ENCODE measurements at regions not wholly inside any gene's neighbourhood (a gene's known extent, or its start where the extent isn't known, plus 50 kb on each side); places are given as distances from the start of the nearest gene placed in this dataset.

GRCh38 chr11:39177678-39178077, 2281.8 kb downstream of the LRRC4C start:
- no TSS peak for BruUV-seq (replicated peaks)
- Histone ChIP-seq H3K79me2 (ENCODE audit: insufficient read depth, low read length) (no peaks in the 10 kb centered on the region), H3K9me3 (ENCODE audit: control insufficient read depth in 1 of 2, insufficient read depth in 1 of 2, low read depth in 1 of 2, low read length in 2 of 2) (peaks cover 0 to 8% of the 10 kb centered on the region in 2 experiments; a peak in 1 of 4 replicates), H2AFZ (ENCODE audit: low read depth, low read length, poor library complexity, severe bottlenecking) (no peak overlapping the region), H3K4me1 (ENCODE audit: control insufficient read depth in 1 of 2, insufficient read depth in 2 of 2, low read length in 2 of 2) (no peaks in the 10 kb centered on the region), H3K27ac (ENCODE audit: low read depth, low read length) (no peak overlapping the region), H3K9ac (ENCODE audit: low read length) (no peak overlapping the region), H3K4me3 (replicated peaks in 1 of 2; ENCODE audit: low read depth in 1 of 2, low read length in 2 of 2) (no peak overlapping the region), H3K36me3 (ENCODE audit: control insufficient read depth in 1 of 2, insufficient read depth in 2 of 2, low read length in 2 of 2) (no peaks in the 10 kb centered on the region; a peak in 1 of 4 replicates), H3K4me2 (ENCODE audit: low read length) (no peak overlapping the region), H4K20me1 (ENCODE audit: insufficient read depth) (no peaks in the 10 kb centered on the region), H3K27me3 (ENCODE audit: insufficient read depth, low read length) (no peaks in the 10 kb centered on the region), H3K9me2 (ENCODE audit: insufficient read depth) (no peaks in the 10 kb centered on the region)
- POLR2A ChIA-PET = no interaction called here
- intact Hi-C loops (cut with micrococcal nuclease) = no loop called here
- RAD21 ChIA-PET (ENCODE audit: low non-redundant PET in 1 of 2, low total read pairs in 2 of 2, uncharacterized antibody in 2 of 2, unreplicated experiment in 2 of 2) = no interaction called here
- TF ChIP-seq JUND (IDR thresholded peaks at IDR 0.05) = no peak
- no peak for TF ChIP-seq ELF1 (IDR thresholded peaks at IDR 0.05; ENCODE audit: borderline replicate concordance, low read depth)
- TF ChIP-seq ATF3 (IDR thresholded peaks at IDR 0.05) = no peak
- no peak for TF ChIP-seq EZH2 (IDR thresholded peaks at IDR 0.05)
- no peak for TF ChIP-seq ZBTB33 (IDR thresholded peaks at IDR 0.05; ENCODE audit: extremely low read depth, insufficient replicate concordance, low read length)
- TF ChIP-seq CBX3 (IDR thresholded peaks at IDR 0.05; ENCODE audit: low read depth) = no peak
- TF ChIP-seq MAX (IDR thresholded peaks at IDR 0.05) = no peak
- no peak for TF ChIP-seq CTCF (IDR thresholded peaks at IDR 0.05 in 2 of 3, conservative IDR thresholded peaks at IDR 0.05 in 1 of 3; ENCODE audit: borderline replicate concordance in 1 of 3, insufficient read depth in 1 of 3, low read depth in 2 of 3, low read length in 2 of 3)
- no peak for TF ChIP-seq SP1 (IDR thresholded peaks at IDR 0.05; ENCODE audit: low read depth)
- no peak for TF ChIP-seq POLR2AphosphoS5 (IDR thresholded peaks at IDR 0.05; ENCODE audit: low read depth, low read length)
- TF ChIP-seq EZH2phosphoT487 (IDR thresholded peaks at IDR 0.05; ENCODE audit: borderline replicate concordance) = no peak
- TF ChIP-seq RAD21 (IDR thresholded peaks at IDR 0.05; ENCODE audit: low read depth) = no peak
- TF ChIP-seq SRF (IDR thresholded peaks at IDR 0.05; ENCODE audit: low read depth) = no peak
- TF ChIP-seq FOSL1 (IDR thresholded peaks at IDR 0.05; ENCODE audit: low read depth) = no peak
- TF ChIP-seq EGR1 (IDR thresholded peaks at IDR 0.05; ENCODE audit: low read depth) = no peak
- no peak for TF ChIP-seq SIN3A (IDR thresholded peaks at IDR 0.05; ENCODE audit: low read depth)
- no peak for TF ChIP-seq ZNF274 (IDR thresholded peaks at IDR 0.05; ENCODE audit: low read depth, low read length)
- no peak for TF ChIP-seq ZFX (IDR thresholded peaks at IDR 0.05)
- TF ChIP-seq CEBPB (IDR thresholded peaks at IDR 0.05; ENCODE audit: low read depth) = no peak
- TF ChIP-seq TCF7L2 (IDR thresholded peaks at IDR 0.05; ENCODE audit: borderline replicate concordance, extremely low read depth, insufficient read depth, insufficient read length) = no peak
- DNase-seq (ENCODE audit: low read depth, low spot score) (no peak), ATAC-seq (no peak)
- CTCF ChIA-PET = no interaction called here
